ENCODE measurements at regions not wholly inside any gene's neighbourhood (a gene's known extent, or its start where the extent isn't known, plus 50 kb on each side); places are given as distances from the start of the nearest gene placed in this dataset.

DNA sequence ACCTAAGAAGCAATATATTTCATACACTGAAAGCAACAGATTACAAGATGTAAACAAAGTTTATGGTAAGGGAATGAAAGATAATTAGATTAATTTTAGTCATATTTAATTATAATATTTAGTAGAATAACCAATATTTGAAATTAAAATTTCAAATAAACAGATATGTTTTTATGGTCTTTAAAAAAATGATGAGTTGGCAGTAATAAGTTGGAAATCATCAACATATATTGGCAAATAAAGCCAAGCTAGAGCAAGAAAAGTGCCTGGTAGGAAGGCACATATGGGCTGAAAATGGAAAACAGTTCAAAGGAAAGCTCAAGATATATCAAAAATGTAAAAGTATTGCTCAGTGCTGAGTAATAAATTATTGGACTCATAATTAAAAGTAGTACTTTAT lies 1274.0 kb downstream of the AMY1C start:
- TF ChIP-seq CTCF (conservative IDR thresholded peaks at IDR 0.05; ENCODE audit: low read depth, low read length) = no peak
- no peak overlapping the region for H3K4me3 ChIP-seq (ENCODE audit: low read depth, low read length)
- no peak for DNase-seq (ENCODE audit: low read depth)

- no peak overlapping the region for H3K4me3 ChIP-seq (ENCODE audit: low read depth, low read length)
- TF ChIP-seq CTCF (conservative IDR thresholded peaks at IDR 0.05; ENCODE audit: low read depth, low read length) = no peak
- no peak for DNase-seq (ENCODE audit: low read depth)
These were observed 1278.3 kb downstream of the AMY1C start for GRCh38 chr1:105027838-105028471.

- no peak overlapping the region for H3K4me3 ChIP-seq (ENCODE audit: low read depth, low read length)
- no peak for DNase-seq (ENCODE audit: low read depth)
- TF ChIP-seq CTCF (conservative IDR thresholded peaks at IDR 0.05; ENCODE audit: low read depth, low read length) = no peak
These were observed 1322.7 kb downstream of the AMY1C start for GRCh38 chr1:105072446-105072845.

- DNase-seq (ENCODE audit: low read depth) = no peak
- no peak overlapping the region for H3K4me3 ChIP-seq (ENCODE audit: low read depth, low read length)
- TF ChIP-seq CTCF (conservative IDR thresholded peaks at IDR 0.05; ENCODE audit: low read depth, low read length) = no peak
These were observed 1323.2 kb downstream of the AMY1C start for GRCh38 chr1:105072850-105073249.

DNA sequence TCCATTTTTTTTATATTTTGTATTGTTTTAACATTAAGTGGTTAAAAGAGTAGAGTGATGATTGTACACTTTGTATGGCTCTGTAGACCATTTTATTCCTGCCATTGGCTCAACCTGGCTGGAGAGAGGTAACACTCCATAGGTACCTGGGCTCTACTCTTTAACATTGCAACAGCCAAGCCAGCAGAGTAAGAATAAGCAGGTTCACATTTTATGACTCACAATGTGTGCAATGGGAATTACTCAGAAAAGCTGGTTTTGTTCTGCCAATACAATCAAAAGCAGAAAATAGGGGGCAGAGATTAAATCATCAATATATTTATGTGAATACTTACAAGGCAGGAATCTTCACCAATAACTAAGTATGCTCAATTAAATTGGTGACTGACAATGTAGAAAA lies 1324.0 kb downstream of the AMY1C start:
- TF ChIP-seq CTCF (conservative IDR thresholded peaks at IDR 0.05; ENCODE audit: low read depth, low read length) = no peak
- no peak for DNase-seq (ENCODE audit: low read depth)

GRCh38 chr1:105083611-105084010 lies 1333.9 kb downstream of the AMY1C start:
- TF ChIP-seq CTCF (conservative IDR thresholded peaks at IDR 0.05; ENCODE audit: low read depth, low read length) = no peak
- no peak overlapping the region for H3K4me3 ChIP-seq (ENCODE audit: low read depth, low read length)
- no peak for DNase-seq (ENCODE audit: low read depth)

More for the DNA sequence above, 1324.0 kb downstream of the AMY1C start:
- H3K4me3 ChIP-seq (ENCODE audit: low read depth, low read length) = no peak overlapping the region

- TF ChIP-seq CTCF (conservative IDR thresholded peaks at IDR 0.05; ENCODE audit: low read depth, low read length) = no peak
- no peak for DNase-seq (ENCODE audit: low read depth)
- H3K4me3 ChIP-seq (ENCODE audit: low read depth, low read length) = no peak overlapping the region
These were observed 1337.8 kb downstream of the AMY1C start for GRCh38 chr1:105087506-105087905.
